Activated T-cell treated with anti-CD3 and anti-CD28 coated beads, Interleukin-2, amount 50 U/mL, for 24 hours (primary cell): ENCODE measurements at regions not wholly inside any gene's neighbourhood (a gene's known extent, or its start where the extent isn't known, plus 50 kb on each side); places are given as distances from the start of the nearest gene placed in this dataset.
"Not testable (repeated sequence)": the region's sequence is repeated elsewhere in the genome, so short reads cannot be mapped to it uniquely, and the experiment has no call there.

Experiments
- DNase-seq: peaks from one replicate; pipeline ENCODE4 v3.0.0-alpha.2; 2020
- H3K27ac Mint-ChIP-seq: 2 replicates; pipeline ENCODE4 v1.8.0; 2020; ENCODE audit warnings: mild to moderate bottlenecking, mixed read lengths
- H3K27me3 Mint-ChIP-seq: 2 replicates; pipeline ENCODE4 v1.8.0; 2020; ENCODE audit warnings: mixed read lengths
- H3K36me3 Mint-ChIP-seq: 2 replicates; pipeline ENCODE4 v1.8.0; 2020; ENCODE audit warnings: low read depth, mixed read lengths
- H3K4me1 Mint-ChIP-seq: 2 replicates; pipeline ENCODE4 v1.8.0; 2020; ENCODE audit warnings: low read depth, mixed read lengths
- H3K4me3 Mint-ChIP-seq: 2 replicates; pipeline ENCODE4 v1.8.0; 2020; ENCODE audit warnings: mild to moderate bottlenecking, moderate library complexity, mixed read lengths
- H3K9me3 Mint-ChIP-seq: 2 replicates; pipeline ENCODE4 v1.8.0; 2020; ENCODE audit warnings: mixed read lengths

GRCh38 chr10:57098146-57098545 lies 737.1 kb upstream of the ZWINT start:
- Mint-ChIP-seq H3K27ac (no peak overlapping the region), H3K4me1 (no peaks in the 10 kb centered on the region), H3K9me3 (peaks cover 6% of the 10 kb centered on the region), H3K4me3 (no peak overlapping the region), H3K27me3 (no peaks in the 10 kb centered on the region), H3K36me3 (no peaks in the 10 kb centered on the region)
- no peak for DNase-seq

- Mint-ChIP-seq H3K4me3 (no peak overlapping the region), H3K27ac (no peak overlapping the region), H3K36me3 (no peaks in the 10 kb centered on the region), H3K9me3 (peaks cover 7% of the 10 kb centered on the region), H3K4me1 (no peaks in the 10 kb centered on the region), H3K27me3 (no peaks in the 10 kb centered on the region)
- no peak for DNase-seq
These were observed 735.0 kb upstream of the ZWINT start for GRCh38 chr10:57096044-57096443.

GRCh38 chr10:57094965-57095364 lies 733.9 kb upstream of the ZWINT start:
- H3K27ac Mint-ChIP-seq = no peak overlapping the region
- no peaks in the 10 kb centered on the region for H3K36me3 Mint-ChIP-seq
- no peak overlapping the region for H3K4me3 Mint-ChIP-seq
- DNase-seq = no peak
- no peaks in the 10 kb centered on the region for H3K4me1 Mint-ChIP-seq
- peaks cover 7% of the 10 kb centered on the region for H3K9me3 Mint-ChIP-seq
- H3K27me3 Mint-ChIP-seq = no peaks in the 10 kb centered on the region

GRCh38 chr10:57094083-57094482 lies 733.0 kb upstream of the ZWINT start:
- H3K4me1 Mint-ChIP-seq = no peaks in the 10 kb centered on the region
- no peak overlapping the region for H3K4me3 Mint-ChIP-seq
- DNase-seq = no peak
- peaks cover 7% of the 10 kb centered on the region for H3K9me3 Mint-ChIP-seq
- no peaks in the 10 kb centered on the region for H3K36me3 Mint-ChIP-seq
- no peak overlapping the region for H3K27ac Mint-ChIP-seq
- H3K27me3 Mint-ChIP-seq = no peaks in the 10 kb centered on the region

- Mint-ChIP-seq H3K9me3 (peaks cover 24% of the 10 kb centered on the region), H3K27ac (no peak overlapping the region), H3K4me3 (no peak overlapping the region), H3K4me1 (no peaks in the 10 kb centered on the region), H3K27me3 (no peaks in the 10 kb centered on the region), H3K36me3 (no peaks in the 10 kb centered on the region)
- DNase-seq = no peak
These were observed 692.5 kb upstream of the ZWINT start for GRCh38 chr10:57053530-57053929.

DNA sequence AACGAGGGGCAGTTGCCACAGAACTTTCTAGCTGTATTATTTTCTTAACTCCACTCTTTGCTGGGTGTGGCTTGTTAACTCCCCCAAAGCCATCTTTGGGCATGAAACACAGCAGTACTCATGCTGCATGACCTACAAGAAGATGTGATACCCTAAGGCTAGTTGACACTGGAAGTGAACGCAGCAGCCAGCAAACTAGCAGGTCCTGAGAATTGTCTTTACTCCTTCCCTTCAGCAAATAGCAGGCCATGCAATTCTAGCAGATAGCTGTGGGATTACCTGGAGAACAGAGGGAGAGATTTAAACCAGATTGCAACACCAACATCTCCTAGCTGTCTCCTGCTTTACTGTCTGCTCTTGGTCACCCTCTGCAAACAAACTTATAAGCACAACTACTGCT lies 688.0 kb upstream of the ZWINT start:
- Mint-ChIP-seq H3K36me3 (no peaks in the 10 kb centered on the region), H3K4me3 (no peak overlapping the region)

DNA sequence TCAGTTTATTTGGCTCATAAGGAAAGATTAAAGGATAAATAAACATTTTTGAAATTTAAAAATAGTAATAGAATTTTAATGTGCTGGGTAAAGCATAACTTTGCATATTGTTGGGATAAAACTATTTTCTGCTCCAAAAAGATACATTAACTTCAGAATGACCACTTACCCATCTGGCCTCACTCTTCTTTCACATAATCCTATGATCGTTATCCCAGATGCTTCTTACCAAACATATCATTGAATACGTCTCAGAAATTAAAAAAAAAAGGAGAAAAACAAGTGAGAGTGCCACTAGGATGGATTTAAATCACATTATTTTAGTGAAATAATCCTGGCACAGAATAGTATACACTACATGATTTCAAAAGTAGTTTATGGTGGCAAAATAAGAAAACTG lies 677.5 kb upstream of the ZWINT start:
- H3K9me3 Mint-ChIP-seq = peaks cover 5% of the 10 kb centered on the region

More for the DNA sequence above, 688.0 kb upstream of the ZWINT start:
- no peak overlapping the region for H3K27ac Mint-ChIP-seq
- no peak for DNase-seq
- H3K27me3 Mint-ChIP-seq = no peaks in the 10 kb centered on the region
- H3K9me3 Mint-ChIP-seq = peaks cover 17% of the 10 kb centered on the region
- H3K4me1 Mint-ChIP-seq = no peaks in the 10 kb centered on the region

DNA sequence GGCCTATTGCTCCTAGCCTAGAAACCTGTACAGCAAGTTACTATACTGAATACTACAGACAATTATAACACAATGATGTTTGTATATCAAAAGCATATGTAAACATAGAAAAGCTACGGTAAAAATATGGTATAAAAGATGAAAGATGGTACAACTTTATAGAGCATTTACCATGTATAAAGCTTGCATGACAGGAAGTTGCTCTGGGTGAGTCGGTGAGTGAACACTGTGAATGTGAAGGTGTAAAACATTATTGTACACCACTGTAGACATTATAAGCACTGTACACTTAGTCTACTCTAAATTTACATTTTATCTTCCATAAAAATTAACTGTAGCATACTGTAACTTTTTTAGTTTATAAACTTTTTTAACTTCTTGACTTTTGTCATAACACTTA lies 674.3 kb upstream of the ZWINT start:
- Mint-ChIP-seq H3K4me3 (no peak overlapping the region), H3K9me3 (peaks cover 14% of the 10 kb centered on the region), H3K27ac (no peak overlapping the region)

More for the DNA sequence above, 677.5 kb upstream of the ZWINT start:
- DNase-seq = no peak
- Mint-ChIP-seq H3K4me3 (no peak overlapping the region), H3K4me1 (no peaks in the 10 kb centered on the region), H3K27me3 (no peaks in the 10 kb centered on the region), H3K36me3 (no peaks in the 10 kb centered on the region), H3K27ac (no peak overlapping the region)

DNA sequence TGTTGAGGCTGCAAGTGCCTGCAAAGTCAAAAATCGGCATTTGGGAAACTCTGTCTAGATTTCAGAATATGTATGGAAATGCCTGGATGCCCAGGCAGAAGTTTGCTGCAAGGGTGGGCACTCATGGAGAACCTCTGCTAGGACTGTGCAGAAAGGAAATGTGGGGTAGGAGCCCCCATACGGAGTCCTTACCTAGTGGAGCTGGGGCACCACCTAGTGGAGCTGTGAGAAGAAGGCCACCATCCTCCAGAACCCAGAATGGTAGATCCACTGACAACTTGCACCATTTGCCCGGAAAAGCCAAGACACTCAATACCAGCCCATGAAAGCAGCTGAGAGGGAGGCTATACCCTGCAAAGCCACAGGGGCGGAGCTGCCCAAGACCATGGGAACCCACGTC lies 671.2 kb upstream of the ZWINT start:
- not testable (repeated sequence) for H3K36me3 Mint-ChIP-seq, H3K4me1 Mint-ChIP-seq, DNase-seq, H3K4me3 Mint-ChIP-seq, H3K27ac Mint-ChIP-seq, H3K27me3 Mint-ChIP-seq
- peaks cover 14% of the 10 kb centered on the region for H3K9me3 Mint-ChIP-seq

More for the DNA sequence above, 674.3 kb upstream of the ZWINT start:
- no peak for DNase-seq
- Mint-ChIP-seq H3K27me3 (no peaks in the 10 kb centered on the region), H3K4me1 (no peaks in the 10 kb centered on the region), H3K36me3 (no peaks in the 10 kb centered on the region)

DNA sequence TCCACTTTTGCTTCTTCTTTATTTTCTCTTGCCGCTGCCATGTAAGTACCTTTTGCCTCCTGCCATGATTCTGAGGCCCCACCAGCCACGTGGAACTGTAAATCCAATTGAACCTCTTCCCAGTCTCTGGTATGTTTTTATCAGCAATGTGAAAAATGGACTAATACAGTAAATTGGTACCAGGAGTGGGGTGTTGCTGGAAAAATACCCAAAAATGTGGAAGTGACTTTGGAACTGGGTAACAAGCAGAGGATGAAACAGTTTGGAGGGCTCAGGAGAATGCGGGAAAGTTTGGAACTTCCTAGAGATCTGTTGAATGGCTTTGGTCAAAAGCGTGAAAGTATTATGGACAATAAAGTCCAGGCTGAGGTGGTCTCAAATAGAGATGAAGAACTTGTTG lies 670.3 kb upstream of the ZWINT start:
- H3K9me3 Mint-ChIP-seq = peaks cover 14% of the 10 kb centered on the region
- H3K36me3 Mint-ChIP-seq = no peaks in the 10 kb centered on the region
- no peak for DNase-seq
- no peaks in the 10 kb centered on the region for H3K27me3 Mint-ChIP-seq
- no peak overlapping the region for H3K27ac Mint-ChIP-seq
- no peaks in the 10 kb centered on the region for H3K4me1 Mint-ChIP-seq
- H3K4me3 Mint-ChIP-seq = no peak overlapping the region

GRCh38 chr10:57026307-57026706 lies 665.2 kb upstream of the ZWINT start:
- H3K27ac Mint-ChIP-seq = no peak overlapping the region

DNA sequence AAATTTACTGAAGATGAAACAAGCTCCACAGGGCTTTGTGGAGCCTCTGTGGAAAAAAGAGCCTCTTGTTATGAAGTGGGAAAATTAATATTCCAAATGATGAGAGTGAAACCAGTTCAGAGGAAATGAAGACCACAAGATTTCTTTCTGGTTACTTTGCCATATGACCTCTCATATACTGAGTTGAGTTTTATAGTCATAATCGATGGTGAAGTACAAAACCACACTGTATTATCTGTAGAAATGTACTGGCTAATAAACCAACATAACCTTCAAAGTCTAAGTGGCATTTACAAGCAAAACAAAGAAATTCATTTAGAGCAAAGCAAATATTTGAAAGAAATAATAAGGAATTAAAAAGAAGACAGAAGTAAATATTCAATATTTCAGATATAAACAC lies 662.6 kb upstream of the ZWINT start:
- Mint-ChIP-seq H3K27ac (no peak overlapping the region), H3K9me3 (peaks cover 6% of the 10 kb centered on the region), H3K36me3 (no peaks in the 10 kb centered on the region), H3K4me3 (no peak overlapping the region), H3K27me3 (no peaks in the 10 kb centered on the region), H3K4me1 (no peaks in the 10 kb centered on the region)
- no peak for DNase-seq

More at GRCh38 chr10:57026307-57026706, 665.2 kb upstream of the ZWINT start:
- H3K27me3 Mint-ChIP-seq = no peaks in the 10 kb centered on the region
- no peaks in the 10 kb centered on the region for H3K4me1 Mint-ChIP-seq
- DNase-seq = no peak
- no peak overlapping the region for H3K4me3 Mint-ChIP-seq
- peaks cover 13% of the 10 kb centered on the region for H3K9me3 Mint-ChIP-seq
- H3K36me3 Mint-ChIP-seq = no peaks in the 10 kb centered on the region

DNA sequence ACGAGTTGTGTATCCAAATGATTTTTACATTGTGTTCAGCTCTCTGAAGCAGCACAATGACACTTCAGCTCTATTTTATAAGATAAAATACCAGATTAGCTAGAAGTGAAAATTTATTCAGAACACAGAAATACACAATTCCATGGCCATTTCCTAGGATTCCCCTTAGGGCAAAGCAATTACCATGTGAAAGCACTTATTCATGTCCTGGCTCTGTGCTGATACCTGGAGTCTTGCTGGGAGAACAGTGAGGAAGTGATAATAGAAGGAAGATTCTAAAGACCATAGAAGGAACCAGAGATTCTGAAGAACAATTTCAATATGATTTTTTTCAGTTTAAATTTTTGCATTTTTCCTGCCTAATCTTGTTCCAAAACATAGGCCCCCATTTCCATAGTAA lies 657.4 kb upstream of the ZWINT start:
- Mint-ChIP-seq H3K9me3 (peaks cover 13% of the 10 kb centered on the region), H3K4me3 (no peak overlapping the region), H3K36me3 (no peaks in the 10 kb centered on the region), H3K4me1 (no peaks in the 10 kb centered on the region), H3K27me3 (no peaks in the 10 kb centered on the region), H3K27ac (no peak overlapping the region)
- no peak for DNase-seq

GRCh38 chr10:57017356-57018037 lies 656.4 kb upstream of the ZWINT start:
- Mint-ChIP-seq H3K9me3 (peaks cover 13% of the 10 kb centered on the region), H3K36me3 (no peaks in the 10 kb centered on the region), H3K4me1 (no peaks in the 10 kb centered on the region), H3K27ac (no peak overlapping the region), H3K27me3 (no peaks in the 10 kb centered on the region), H3K4me3 (no peak overlapping the region)
- DNase-seq = no peak

- Mint-ChIP-seq H3K27ac (no peak overlapping the region), H3K4me1 (no peaks in the 10 kb centered on the region), H3K4me3 (no peak overlapping the region), H3K9me3 (peaks cover 9% of the 10 kb centered on the region), H3K36me3 (no peaks in the 10 kb centered on the region), H3K27me3 (no peaks in the 10 kb centered on the region)
- DNase-seq = no peak
These were observed 654.7 kb upstream of the ZWINT start for GRCh38 chr10:57015595-57016318.
